Type B pancreatic cell (in vitro differentiated cells): ENCODE measurements at regions not wholly inside any gene's neighbourhood (a gene's known extent, or its start where the extent isn't known, plus 50 kb on each side); places are given as distances from the start of the nearest gene placed in this dataset.

Experiments used
- DNase-seq: peaks from one replicate; pipeline ENCODE4 v3.0.0; 2021; ENCODE audit warnings: mixed read lengths; ENCODE audit not compliant: unreplicated experiment; ENCODE audit errors: extremely low spot score
- H3K27ac Mint-ChIP-seq: 2 replicates; pipeline ENCODE4 v1.8.0; 2021; ENCODE audit warnings: mild to moderate bottlenecking, mixed read lengths
- H3K27me3 Mint-ChIP-seq: 2 replicates; pipeline ENCODE4 v1.8.0; 2021; ENCODE audit warnings: mixed read lengths
- H3K36me3 Mint-ChIP-seq: 2 replicates; pipeline ENCODE4 v1.8.0; 2021; ENCODE audit warnings: mixed read lengths
- H3K4me1 Mint-ChIP-seq: one replicate; pipeline ENCODE4 v1.8.0; 2021; ENCODE audit warnings: mixed read lengths; ENCODE audit not compliant: unreplicated experiment
- H3K4me3 Mint-ChIP-seq: 2 replicates; pipeline ENCODE4 v1.8.0; 2021; ENCODE audit warnings: mild to moderate bottlenecking, mixed read lengths
- H3K9me3 Mint-ChIP-seq: 2 replicates; pipeline ENCODE4 v1.8.0; 2021; ENCODE audit warnings: mixed read lengths
- TF ChIP-seq, protein P1 (sequence below): fragments of 200-600 bp; sonication (generic); conservative IDR thresholded peaks from 2 replicates; pipeline ENCODE4 v1.5.0; 2021; ENCODE audit warnings: antibody characterized with exemption, mild to moderate bottlenecking

- no peaks in the 10 kb centered on the region for H3K9me3 Mint-ChIP-seq
- H3K27ac Mint-ChIP-seq, result no peak overlapping the region
- H3K4me1 Mint-ChIP-seq, result no peaks in the 10 kb centered on the region
- no peak for DNase-seq
- no peak overlapping the region for H3K4me3 Mint-ChIP-seq
- H3K27me3 Mint-ChIP-seq, result no peaks in the 10 kb centered on the region
- no peaks in the 10 kb centered on the region for H3K36me3 Mint-ChIP-seq
- TF ChIP-seq, protein P1, sequence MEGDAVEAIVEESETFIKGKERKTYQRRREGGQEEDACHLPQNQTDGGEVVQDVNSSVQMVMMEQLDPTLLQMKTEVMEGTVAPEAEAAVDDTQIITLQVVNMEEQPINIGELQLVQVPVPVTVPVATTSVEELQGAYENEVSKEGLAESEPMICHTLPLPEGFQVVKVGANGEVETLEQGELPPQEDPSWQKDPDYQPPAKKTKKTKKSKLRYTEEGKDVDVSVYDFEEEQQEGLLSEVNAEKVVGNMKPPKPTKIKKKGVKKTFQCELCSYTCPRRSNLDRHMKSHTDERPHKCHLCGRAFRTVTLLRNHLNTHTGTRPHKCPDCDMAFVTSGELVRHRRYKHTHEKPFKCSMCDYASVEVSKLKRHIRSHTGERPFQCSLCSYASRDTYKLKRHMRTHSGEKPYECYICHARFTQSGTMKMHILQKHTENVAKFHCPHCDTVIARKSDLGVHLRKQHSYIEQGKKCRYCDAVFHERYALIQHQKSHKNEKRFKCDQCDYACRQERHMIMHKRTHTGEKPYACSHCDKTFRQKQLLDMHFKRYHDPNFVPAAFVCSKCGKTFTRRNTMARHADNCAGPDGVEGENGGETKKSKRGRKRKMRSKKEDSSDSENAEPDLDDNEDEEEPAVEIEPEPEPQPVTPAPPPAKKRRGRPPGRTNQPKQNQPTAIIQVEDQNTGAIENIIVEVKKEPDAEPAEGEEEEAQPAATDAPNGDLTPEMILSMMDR, result no peak
These were observed 96.1 kb downstream of the PCDH10 start for GRCh38 chr4:133245226-133245625.
